ENCODE measurements at regions not wholly inside any gene's neighbourhood (a gene's known extent, or its start where the extent isn't known, plus 50 kb on each side); places are given as distances from the start of the nearest gene placed in this dataset.
A peak's percentile ranks its signal among the peaks of the same experiment; 100 is the strongest.
"Not testable (repeated sequence)": the region's sequence is repeated elsewhere in the genome, so short reads cannot be mapped to it uniquely, and the experiment has no call there.

DNA sequence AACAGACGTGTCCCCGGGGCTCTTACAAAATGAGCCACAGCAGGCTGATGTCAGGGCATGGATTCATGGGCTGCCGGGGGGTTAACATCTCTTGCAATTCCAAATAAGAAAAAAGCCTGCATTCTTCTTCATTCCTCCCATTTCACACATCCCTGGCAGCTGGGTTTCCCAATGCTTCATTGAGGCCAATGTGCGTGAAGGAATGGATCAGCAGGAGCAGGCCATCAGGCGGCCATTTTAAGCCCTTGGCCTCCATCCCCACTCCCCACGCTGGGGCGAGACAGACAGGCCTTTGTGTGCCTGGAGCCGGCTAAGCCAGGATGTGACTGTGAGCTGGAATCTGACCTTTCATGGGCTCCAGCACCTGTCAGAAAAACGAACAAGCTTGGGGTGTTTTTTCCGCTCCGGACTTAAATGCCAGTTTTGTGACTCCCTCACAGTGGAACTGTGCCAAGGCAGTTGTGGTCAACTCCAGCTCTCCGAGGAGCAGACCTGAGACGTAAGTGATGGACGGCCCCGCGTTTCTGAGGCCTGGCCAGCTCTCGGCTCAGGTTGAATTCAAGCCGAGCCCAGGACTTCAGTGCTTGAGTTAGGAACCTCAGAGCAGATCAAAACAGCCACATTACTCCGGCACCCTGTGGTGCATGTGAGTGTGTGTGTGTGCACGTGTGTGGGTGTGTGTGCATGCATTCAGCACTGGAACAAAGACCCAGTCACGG is 133.1 kb downstream of the TMEM30B start:
- ATAC-seq (ENCODE audit: low FRiP score in 2 of 2): peak in 1 of 2 donors; percentile 25
- DNase-seq: peak in 1 of 2 donors; percentile 33
- no peaks in the 10 kb centered on the region for H3K27me3 ChIP-seq
- no peaks in the 10 kb centered on the region for H3K36me3 ChIP-seq
- peak overlapping the region in 2 of 4 donors; percentile 24 to 35 for H3K27ac ChIP-seq
- H3K9me3 ChIP-seq: peaks cover 0 to 6% (median 5%) of the 10 kb centered on the region in 4 donors
- 71 to 77% methylated on average over 8 to 18 of the region's 21 CpGs for WGBS, 2 donors
- H3K4me1 ChIP-seq: no peaks in the 10 kb centered on the region
- TF ChIP-seq POLR2AphosphoS5 (IDR thresholded peaks at IDR 0.05) (peak in 1 of 2 donors; percentile 15), POLR2A (IDR thresholded peaks at IDR 0.05) (no peak)
- H3K4me3 ChIP-seq: no peak overlapping the region

DNA sequence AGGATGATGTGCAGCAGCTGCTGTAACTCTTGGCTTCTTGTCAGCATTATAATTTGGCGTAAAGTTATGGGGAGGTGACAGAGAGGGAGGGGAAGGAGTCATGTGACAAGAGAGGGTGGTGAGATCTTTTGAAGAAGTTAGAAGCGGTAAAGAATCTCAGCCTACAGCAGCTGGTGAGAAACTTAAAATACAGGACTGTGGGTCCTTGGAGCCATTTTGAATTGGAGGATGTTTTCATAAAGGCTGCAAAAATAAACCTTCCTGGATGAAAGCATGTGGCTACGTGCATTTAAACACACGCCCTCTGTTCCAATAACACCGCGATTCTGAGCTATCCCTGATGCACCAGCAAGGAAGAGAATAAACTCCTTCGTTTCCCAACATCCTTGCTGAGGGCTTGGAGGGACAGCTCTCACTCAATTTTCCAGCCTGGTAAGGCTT is 133.7 kb downstream of the TMEM30B start:
- TF ChIP-seq POLR2AphosphoS5 (IDR thresholded peaks at IDR 0.05) (no peak), POLR2A (IDR thresholded peaks at IDR 0.05) (no peak), EP300 (IDR thresholded peaks at IDR 0.05) (no peak)
- TF ChIP-seq, protein P1, sequence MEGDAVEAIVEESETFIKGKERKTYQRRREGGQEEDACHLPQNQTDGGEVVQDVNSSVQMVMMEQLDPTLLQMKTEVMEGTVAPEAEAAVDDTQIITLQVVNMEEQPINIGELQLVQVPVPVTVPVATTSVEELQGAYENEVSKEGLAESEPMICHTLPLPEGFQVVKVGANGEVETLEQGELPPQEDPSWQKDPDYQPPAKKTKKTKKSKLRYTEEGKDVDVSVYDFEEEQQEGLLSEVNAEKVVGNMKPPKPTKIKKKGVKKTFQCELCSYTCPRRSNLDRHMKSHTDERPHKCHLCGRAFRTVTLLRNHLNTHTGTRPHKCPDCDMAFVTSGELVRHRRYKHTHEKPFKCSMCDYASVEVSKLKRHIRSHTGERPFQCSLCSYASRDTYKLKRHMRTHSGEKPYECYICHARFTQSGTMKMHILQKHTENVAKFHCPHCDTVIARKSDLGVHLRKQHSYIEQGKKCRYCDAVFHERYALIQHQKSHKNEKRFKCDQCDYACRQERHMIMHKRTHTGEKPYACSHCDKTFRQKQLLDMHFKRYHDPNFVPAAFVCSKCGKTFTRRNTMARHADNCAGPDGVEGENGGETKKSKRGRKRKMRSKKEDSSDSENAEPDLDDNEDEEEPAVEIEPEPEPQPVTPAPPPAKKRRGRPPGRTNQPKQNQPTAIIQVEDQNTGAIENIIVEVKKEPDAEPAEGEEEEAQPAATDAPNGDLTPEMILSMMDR (IDR thresholded peaks at IDR 0.05): no peak
- DNase-seq: no peak
- WGBS, 2 donors: 45 to 50% methylated on average over 6 to 7 of the region's 7 CpGs

DNA sequence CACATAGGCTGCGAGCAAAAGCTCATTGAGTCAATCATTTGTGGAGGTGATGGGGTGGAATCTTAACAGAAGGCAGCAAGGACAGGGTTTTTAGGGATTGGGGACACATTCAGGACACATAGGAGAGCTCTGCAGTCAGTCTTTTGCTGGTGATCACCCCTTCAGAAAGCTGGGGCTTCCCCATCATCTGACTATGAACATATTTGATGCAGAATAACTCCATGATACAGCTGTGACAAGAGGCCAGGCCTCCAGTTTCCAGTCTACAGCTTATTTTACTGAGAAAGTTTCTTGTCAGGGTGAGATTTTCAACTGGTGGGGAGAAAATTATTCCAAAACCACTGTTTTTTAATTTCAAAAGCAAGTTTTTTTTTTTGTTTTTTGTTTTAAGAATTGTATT is 134.2 kb downstream of the TMEM30B start:
- 93 to 100% methylated on average over 1 of the region's 1 CpG for WGBS, 2 donors
- H3K36me3 ChIP-seq: no peaks in the 10 kb centered on the region
- DNase-seq (no peak), ATAC-seq (ENCODE audit: low FRiP score in 2 of 2) (no peak)
- H3K27me3 ChIP-seq: no peaks in the 10 kb centered on the region
- TF ChIP-seq, protein P1 (IDR thresholded peaks at IDR 0.05): no peak
- TF ChIP-seq EP300 (IDR thresholded peaks at IDR 0.05) (no peak), POLR2A (IDR thresholded peaks at IDR 0.05) (no peak), POLR2AphosphoS5 (IDR thresholded peaks at IDR 0.05) (no peak)
- no peak overlapping the region for H3K27ac ChIP-seq
- peaks cover 0 to 6% (median 5%) of the 10 kb centered on the region in 4 donors for H3K9me3 ChIP-seq
- H3K4me1 ChIP-seq: no peaks in the 10 kb centered on the region
- no peak overlapping the region for H3K4me3 ChIP-seq

More for the DNA sequence above, 133.7 kb downstream of the TMEM30B start:
- Histone ChIP-seq H3K27me3 (no peaks in the 10 kb centered on the region), H3K36me3 (no peaks in the 10 kb centered on the region), H3K4me1 (no peaks in the 10 kb centered on the region), H3K4me3 (no peak overlapping the region), H3K27ac (no peak overlapping the region), H3K9me3 (peaks cover 0 to 6% (median 5%) of the 10 kb centered on the region in 4 donors)
- no peak for ATAC-seq (ENCODE audit: low FRiP score in 2 of 2)

DNA sequence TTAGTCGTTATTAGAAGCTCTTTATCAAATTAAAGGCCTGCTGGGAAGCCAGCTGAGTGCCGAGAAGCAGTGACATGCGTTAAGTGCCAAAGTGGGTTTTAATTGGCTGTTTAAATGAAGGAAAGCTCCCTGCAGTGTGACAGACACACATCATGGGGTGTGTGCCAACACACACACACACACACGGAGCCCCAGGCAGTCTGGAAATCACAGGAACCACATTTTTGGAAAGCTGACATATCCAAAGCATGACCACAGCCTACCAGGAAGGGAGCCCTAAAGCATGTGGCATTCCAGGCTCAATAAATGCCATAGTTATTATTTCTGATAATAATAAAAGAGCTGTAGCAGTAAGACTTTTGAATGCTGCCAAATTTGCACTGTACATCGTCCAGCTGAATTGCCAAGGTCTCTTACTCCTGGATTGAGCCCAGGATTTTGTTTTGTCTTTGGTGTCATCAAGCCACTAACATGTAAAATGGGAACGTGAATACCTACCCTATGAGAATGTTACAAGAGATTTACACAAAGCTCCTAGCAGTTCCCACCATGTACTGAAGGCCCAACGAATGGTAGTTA is 135.1 kb downstream of the TMEM30B start:
- ATAC-seq (ENCODE audit: low FRiP score in 2 of 2) (no peak), DNase-seq (no peak)
- Histone ChIP-seq H3K27ac (peak overlapping the region; percentile 24 to 69 (median 38)), H3K36me3 (no peaks in the 10 kb centered on the region), H3K27me3 (no peaks in the 10 kb centered on the region), H3K9me3 (peaks cover 0 to 6% (median 5%) of the 10 kb centered on the region in 4 donors), H3K4me1 (no peaks in the 10 kb centered on the region), H3K4me3 (no peak overlapping the region)
- WGBS, 2 donors: 65 to 75% methylated on average over 7 of the region's 7 CpGs
- no peak for TF ChIP-seq POLR2A (IDR thresholded peaks at IDR 0.05)
- TF ChIP-seq EP300 (IDR thresholded peaks at IDR 0.05): no peak

DNA sequence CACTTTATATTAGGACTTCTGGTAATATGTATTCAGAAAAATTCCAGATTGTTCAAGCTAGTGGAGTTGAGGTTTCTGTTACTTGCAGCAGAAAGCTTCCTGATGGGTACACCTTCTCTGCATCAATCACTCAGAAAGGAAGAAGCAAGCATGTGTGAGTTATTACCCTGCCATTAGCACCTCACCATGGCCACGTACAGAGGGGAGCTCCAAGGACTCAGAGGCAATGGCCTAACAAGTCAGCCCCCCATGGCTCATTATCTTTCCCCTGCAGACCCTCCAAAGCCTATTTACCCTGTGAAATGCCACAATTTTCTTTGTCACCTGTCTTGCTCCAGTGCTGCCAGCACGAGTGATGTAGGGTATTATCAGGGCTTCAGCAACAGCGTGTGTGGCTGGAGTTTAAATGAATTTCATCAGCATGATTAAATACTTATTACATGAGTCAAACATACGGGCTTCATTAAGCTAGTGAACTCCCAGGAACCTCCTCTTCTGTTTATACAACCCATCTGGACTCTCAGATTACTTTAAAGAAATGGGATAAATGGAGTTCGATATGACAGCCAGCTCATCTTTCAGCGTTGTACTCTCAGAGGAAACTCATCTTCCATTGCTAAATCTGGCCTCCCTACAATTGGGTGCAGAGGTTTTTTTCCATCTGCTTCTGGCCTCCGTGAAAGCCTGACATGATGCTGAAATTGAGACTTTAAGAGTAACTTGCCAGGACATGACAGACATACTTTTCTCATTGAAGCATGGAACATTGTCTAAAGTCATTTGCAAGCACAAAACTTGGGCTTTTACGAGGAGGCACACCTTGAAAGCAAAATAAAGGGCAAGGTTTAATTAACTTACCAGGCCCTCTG is 135.9 kb downstream of the TMEM30B start:
- Histone ChIP-seq H3K4me3 (no peak overlapping the region), H3K9me3 (peaks cover 0 to 6% (median 5%) of the 10 kb centered on the region in 4 donors), H3K27ac (peak overlapping the region; percentile 24 to 69 (median 38)), H3K36me3 (no peaks in the 10 kb centered on the region), H3K4me1 (no peaks in the 10 kb centered on the region), H3K27me3 (no peaks in the 10 kb centered on the region)
- DNase-seq (no peak), ATAC-seq (ENCODE audit: low FRiP score in 2 of 2) (peak; percentile 38 to 87)
- TF ChIP-seq POLR2AphosphoS5 (IDR thresholded peaks at IDR 0.05): no peak
- TF ChIP-seq EP300 (IDR thresholded peaks at IDR 0.05): no peak
- TF ChIP-seq POLR2A (IDR thresholded peaks at IDR 0.05): no peak
- TF ChIP-seq, protein P1 (IDR thresholded peaks at IDR 0.05): no peak
- 59 to 60% methylated on average over 8 of the region's 8 CpGs for WGBS, 2 donors

DNA sequence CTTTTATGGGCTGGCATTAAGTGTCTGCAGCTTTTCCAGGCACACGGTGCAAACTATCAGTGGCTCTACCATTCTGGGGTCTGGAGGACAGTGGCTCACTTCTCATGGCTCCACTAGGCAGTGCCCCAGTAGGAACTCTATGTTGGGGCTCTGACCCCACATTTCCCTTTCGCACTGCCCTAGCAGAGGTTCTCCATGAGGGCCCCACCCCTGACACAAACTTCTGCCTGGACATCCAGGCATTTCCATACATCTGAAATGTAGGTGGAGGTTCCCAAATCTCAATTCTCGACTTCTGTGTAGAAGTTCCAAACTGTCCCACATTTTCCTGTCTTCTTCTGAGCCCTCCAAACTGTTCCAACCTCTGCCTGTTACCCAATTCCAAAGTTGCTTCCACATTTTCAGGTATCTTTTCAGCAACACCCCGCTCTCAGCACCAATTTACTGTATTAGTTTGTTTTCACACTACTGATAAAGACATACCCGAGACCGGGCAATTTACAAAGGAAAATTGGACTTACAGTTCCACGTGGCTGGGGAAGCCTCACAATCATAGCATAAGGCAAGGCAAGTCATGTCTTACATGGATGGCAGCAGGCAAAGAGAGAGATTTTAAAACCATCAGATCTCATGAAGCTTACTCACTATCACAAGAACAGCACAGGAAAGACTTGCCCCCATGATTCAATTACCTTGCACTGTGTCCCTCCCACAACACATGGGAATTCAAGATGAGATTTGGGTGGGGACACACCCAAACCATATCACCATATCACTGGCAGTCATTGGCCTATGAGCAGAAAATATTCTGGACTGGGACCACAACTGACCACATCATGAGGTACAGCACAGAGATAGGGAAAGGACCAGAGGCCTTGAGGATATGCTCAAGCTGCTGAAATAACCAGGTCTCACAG is 136.8 kb downstream of the TMEM30B start:
- ATAC-seq (ENCODE audit: low FRiP score in 2 of 2): not testable (repeated sequence)
- 87 to 92% methylated on average over 7 of the region's 7 CpGs for WGBS, 2 donors

More for the DNA sequence above, 136.8 kb downstream of the TMEM30B start:
- not testable (repeated sequence) for H3K4me1 ChIP-seq, H3K27ac ChIP-seq, H3K27me3 ChIP-seq, H3K36me3 ChIP-seq, H3K4me3 ChIP-seq, DNase-seq, H3K9me3 ChIP-seq

All from upper lobe of left lung (tissue), 6 donors.